Activated CD8-positive, alpha-beta T cell treated with anti-CD3 and anti-CD28 coated beads, Interleukin-2, amount 10 ng/mL, durations not matched to agents 7 days and 5 days (primary cell): ENCODE measurements at regions not wholly inside any gene's neighbourhood (a gene's known extent, or its start where the extent isn't known, plus 50 kb on each side); places are given as distances from the start of the nearest gene placed in this dataset.
"Not testable (repeated sequence)": the region's sequence is repeated elsewhere in the genome, so short reads cannot be mapped to it uniquely, and the experiment has no call there.

Source experiments
- ATAC-seq: fragments of 150-1000 bp; cut with Tn5 transposase; one replicate; pipeline ENCODE4 v1.10.0; 2021; ENCODE audit warnings: moderate library complexity
- CTCF ChIA-PET: fragments of 350-600 bp; sonication (Branson Sonifier 250); formaldehyde crosslinking; loops from one replicate; lab custom pipeline; 2021; ENCODE audit warnings: antibody characterized with exemption; lab: Charles Lee
- POLR2A ChIA-PET: fragments of 350-600 bp; sonication (Branson Sonifier 250); formaldehyde crosslinking; loops from one replicate; lab custom pipeline; 2021; ENCODE audit warnings: antibody characterized with exemption; lab: Charles Lee
- DNase-seq: peaks from one replicate; pipeline ENCODE4 v3.0.0-alpha.2; 2020
- H3K27ac Mint-ChIP-seq: one replicate; pipeline ENCODE4 v1.8.0; 2021; ENCODE audit warnings: mild to moderate bottlenecking, mixed read lengths
- H3K27me3 Mint-ChIP-seq: one replicate; pipeline ENCODE4 v1.8.0; 2021; ENCODE audit warnings: low read depth, mixed read lengths
- H3K36me3 Mint-ChIP-seq: one replicate; pipeline ENCODE4 v1.8.0; 2021; ENCODE audit warnings: low read depth, mixed read lengths
- H3K4me1 Mint-ChIP-seq: one replicate; pipeline ENCODE4 v1.8.0; 2021; ENCODE audit warnings: low read depth, mixed read lengths
- H3K4me3 Mint-ChIP-seq: one replicate; pipeline ENCODE4 v1.8.0; 2021; ENCODE audit warnings: mild to moderate bottlenecking, mixed read lengths
- H3K9me3 Mint-ChIP-seq: one replicate; pipeline ENCODE4 v1.8.0; 2022; ENCODE audit warnings: mixed read lengths; ENCODE audit not compliant: insufficient read depth

DNA sequence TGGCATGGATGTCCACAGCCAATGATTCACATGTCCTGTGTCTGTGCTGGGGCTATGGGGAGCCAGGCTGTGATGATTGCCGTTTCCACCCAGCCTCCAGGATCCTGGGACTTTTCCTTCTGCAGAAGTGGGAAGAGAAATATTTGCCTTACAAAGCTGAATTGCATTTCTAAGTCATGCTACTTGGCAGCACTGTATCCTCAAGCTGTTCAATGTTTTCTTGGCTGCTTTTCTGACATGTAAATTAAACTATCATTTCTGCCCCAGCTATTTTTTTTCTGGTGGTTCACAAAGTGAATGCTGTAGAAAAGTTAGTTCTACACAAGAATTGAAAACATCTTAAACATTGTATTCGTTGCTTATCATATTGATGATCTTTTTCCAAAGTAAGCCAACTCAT lies 51.9 kb upstream of the TCERG1L start:
- Mint-ChIP-seq H3K9me3 (peaks cover 12% of the 10 kb centered on the region), H3K36me3 (no peaks in the 10 kb centered on the region), H3K4me3 (no peak overlapping the region), H3K4me1 (no peaks in the 10 kb centered on the region), H3K27me3 (no peaks in the 10 kb centered on the region), H3K27ac (no peak overlapping the region)
- POLR2A ChIA-PET, result no interaction called here
- CTCF ChIA-PET, result no interaction called here
- ATAC-seq (no peak), DNase-seq (no peak)

- ATAC-seq, result no peak
- no peak overlapping the region for H3K27ac Mint-ChIP-seq
- H3K27me3 Mint-ChIP-seq, result no peaks in the 10 kb centered on the region
- H3K4me3 Mint-ChIP-seq, result no peak overlapping the region
- no peaks in the 10 kb centered on the region for H3K4me1 Mint-ChIP-seq
- peaks cover 17% of the 10 kb centered on the region for H3K9me3 Mint-ChIP-seq
- no peak for DNase-seq
- CTCF ChIA-PET, result no interaction called here
- H3K36me3 Mint-ChIP-seq, result no peaks in the 10 kb centered on the region
- POLR2A ChIA-PET, result no interaction called here
Measured at GRCh38 chr10:131371571-131371970, 60.0 kb upstream of the TCERG1L start.

DNA sequence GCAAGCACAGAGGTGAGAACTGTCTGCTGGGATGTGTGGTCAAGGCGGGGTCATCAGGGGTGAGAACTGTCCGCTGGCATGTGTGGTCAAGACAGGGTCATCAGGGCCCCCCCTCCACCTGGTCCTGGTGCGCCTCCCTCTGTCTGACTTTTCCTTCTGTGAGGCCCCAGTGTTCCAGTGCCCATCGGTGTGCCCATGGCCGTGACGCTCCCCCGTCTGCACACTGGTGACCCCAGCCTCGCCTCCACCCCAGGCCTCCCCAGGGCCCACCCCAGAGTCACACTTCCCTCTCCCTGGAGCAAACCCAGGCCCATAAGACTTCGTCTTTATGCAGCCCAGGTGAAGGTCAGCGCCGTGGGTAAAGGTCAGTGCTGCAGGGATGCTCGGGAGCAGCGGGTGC lies 70.1 kb upstream of the TCERG1L start:
- no peak overlapping the region for H3K4me3 Mint-ChIP-seq
- no peaks in the 10 kb centered on the region for H3K9me3 Mint-ChIP-seq
- ATAC-seq (no peak), DNase-seq (no peak)
- H3K27me3 Mint-ChIP-seq, result no peaks in the 10 kb centered on the region
- H3K36me3 Mint-ChIP-seq, result no peaks in the 10 kb centered on the region
- H3K4me1 Mint-ChIP-seq, result no peaks in the 10 kb centered on the region
- ChIA-PET CTCF (no interaction called here), POLR2A (no interaction called here)
- no peak overlapping the region for H3K27ac Mint-ChIP-seq

GRCh38 chr10:131385161-131385872 lies 73.8 kb upstream of the TCERG1L start:
- POLR2A ChIA-PET, CTCF ChIA-PET, H3K4me3 Mint-ChIP-seq, H3K4me1 Mint-ChIP-seq, DNase-seq, H3K9me3 Mint-ChIP-seq, H3K27me3 Mint-ChIP-seq, ATAC-seq, H3K27ac Mint-ChIP-seq, H3K36me3 Mint-ChIP-seq: not testable (repeated sequence)

- Mint-ChIP-seq H3K36me3 (no peaks in the 10 kb centered on the region), H3K27ac (no peak overlapping the region), H3K27me3 (no peaks in the 10 kb centered on the region), H3K4me3 (no peak overlapping the region), H3K9me3 (no peaks in the 10 kb centered on the region), H3K4me1 (no peaks in the 10 kb centered on the region)
- POLR2A ChIA-PET, result no interaction called here
- CTCF ChIA-PET, result no interaction called here
- DNase-seq, result no peak
- ATAC-seq, result no peak
Measured at GRCh38 chr10:131387018-131387529, 75.6 kb upstream of the TCERG1L start.

GRCh38 chr10:131391936-131392335 lies 80.4 kb upstream of the TCERG1L start:
- Mint-ChIP-seq H3K36me3 (no peaks in the 10 kb centered on the region), H3K9me3 (no peaks in the 10 kb centered on the region), H3K27ac (no peak overlapping the region), H3K27me3 (no peaks in the 10 kb centered on the region), H3K4me3 (no peak overlapping the region), H3K4me1 (no peaks in the 10 kb centered on the region)
- POLR2A ChIA-PET, result no interaction called here
- CTCF ChIA-PET, result no interaction called here
- ATAC-seq, result no peak
- DNase-seq, result no peak

DNA sequence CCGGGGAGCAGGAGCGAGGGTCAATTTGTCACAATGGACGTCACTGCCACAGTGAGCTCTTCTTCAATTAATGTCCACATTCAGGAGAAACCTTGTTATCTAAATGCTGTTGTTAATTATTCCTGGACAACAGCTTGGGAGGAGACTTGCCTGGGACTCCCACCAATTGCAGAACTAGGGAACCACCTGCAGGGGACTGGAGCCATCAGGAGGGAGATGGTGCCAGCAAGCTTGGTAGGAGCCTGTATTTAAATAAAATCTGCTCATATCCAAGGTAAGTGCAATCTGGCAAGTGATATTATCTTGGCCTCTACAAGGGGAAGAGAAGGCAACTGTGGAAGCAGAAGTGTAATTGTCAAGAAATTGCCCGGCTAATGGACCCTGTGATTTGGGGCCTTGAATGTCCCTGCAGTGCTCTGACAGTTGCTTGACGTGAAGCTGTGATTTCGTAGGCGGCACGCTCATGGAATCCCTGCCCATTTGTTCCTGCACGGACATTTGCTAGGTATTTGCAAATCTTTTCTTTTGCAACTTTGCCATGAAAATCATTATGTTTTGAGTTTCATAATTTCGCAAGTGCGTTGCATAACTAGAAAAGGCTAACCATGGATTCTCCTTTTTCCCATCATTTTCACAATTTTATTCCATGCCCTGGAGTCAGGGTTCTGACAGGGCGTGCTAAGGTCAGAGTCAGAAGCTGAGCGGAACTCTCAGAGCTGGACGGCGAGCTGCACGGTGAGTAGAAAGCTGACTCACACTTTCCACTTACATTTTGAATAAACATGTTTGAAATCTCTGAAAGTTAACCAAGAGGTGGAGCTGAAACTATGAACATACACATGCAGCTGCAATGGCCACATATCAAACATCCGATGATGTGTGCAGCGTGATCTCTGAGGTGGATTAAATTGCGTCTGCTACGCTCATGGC lies 84.9 kb upstream of the TCERG1L start:
- no peaks in the 10 kb centered on the region for H3K36me3 Mint-ChIP-seq
- no peaks in the 10 kb centered on the region for H3K27me3 Mint-ChIP-seq
- H3K9me3 Mint-ChIP-seq, result no peaks in the 10 kb centered on the region
- no peak overlapping the region for H3K4me3 Mint-ChIP-seq
- DNase-seq, result no peak
- H3K4me1 Mint-ChIP-seq, result no peaks in the 10 kb centered on the region
- no peak overlapping the region for H3K27ac Mint-ChIP-seq
- POLR2A ChIA-PET, result no interaction called here
- ATAC-seq, result no peak
- CTCF ChIA-PET, result no interaction called here

DNA sequence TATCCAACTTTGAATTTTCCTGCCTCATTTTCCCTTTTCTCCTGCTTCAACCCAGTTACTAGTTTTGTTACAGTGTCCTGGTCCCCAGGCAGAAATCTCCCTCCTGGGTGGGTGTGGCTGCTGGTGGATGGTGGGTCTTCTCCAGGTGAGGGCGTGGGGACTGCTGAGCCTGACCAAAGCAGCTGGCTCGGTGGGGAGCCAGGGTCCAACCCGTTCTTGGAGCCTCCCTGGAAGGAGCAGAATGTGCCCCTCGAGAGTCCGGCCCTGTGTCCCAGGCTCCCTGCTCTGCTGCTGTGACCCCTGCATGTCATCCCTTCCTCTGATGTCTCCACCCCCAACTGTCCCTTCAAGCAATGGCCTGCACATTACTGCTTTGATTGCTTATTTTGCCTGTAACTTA lies 86.6 kb upstream of the TCERG1L start:
- ChIA-PET POLR2A (no interaction called here), CTCF (no interaction called here)
- ATAC-seq (no peak), DNase-seq (no peak)
- Mint-ChIP-seq H3K4me1 (no peaks in the 10 kb centered on the region), H3K36me3 (no peaks in the 10 kb centered on the region), H3K27me3 (no peaks in the 10 kb centered on the region), H3K4me3 (no peak overlapping the region), H3K27ac (no peak overlapping the region), H3K9me3 (no peaks in the 10 kb centered on the region)

DNA sequence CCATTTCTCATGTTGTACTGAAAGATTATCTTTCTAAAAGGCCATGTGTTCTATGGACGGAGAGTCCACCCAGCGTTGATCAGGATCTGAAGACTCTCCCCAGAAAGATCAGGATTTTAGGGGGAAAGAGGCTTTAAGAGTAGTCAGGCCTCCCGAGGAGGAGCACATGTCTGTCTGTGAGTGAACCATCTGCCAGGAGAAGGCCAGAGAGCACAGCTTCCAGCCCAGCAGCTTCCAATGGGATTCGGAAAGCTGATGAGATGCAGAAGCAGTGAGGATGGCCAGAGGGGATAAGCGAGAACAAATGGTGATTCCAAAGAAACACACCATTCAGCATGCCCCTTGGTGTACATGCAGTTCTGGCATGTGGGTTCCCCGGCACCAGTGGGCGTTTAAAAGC lies 88.5 kb upstream of the TCERG1L start:
- no peaks in the 10 kb centered on the region for H3K4me1 Mint-ChIP-seq
- DNase-seq (no peak), ATAC-seq (no peak)
- H3K4me3 Mint-ChIP-seq, result no peak overlapping the region
- CTCF ChIA-PET, result no interaction called here
- H3K36me3 Mint-ChIP-seq, result no peaks in the 10 kb centered on the region
- no peaks in the 10 kb centered on the region for H3K9me3 Mint-ChIP-seq
- POLR2A ChIA-PET, result no interaction called here
- H3K27me3 Mint-ChIP-seq, result no peaks in the 10 kb centered on the region
- no peak overlapping the region for H3K27ac Mint-ChIP-seq

DNA sequence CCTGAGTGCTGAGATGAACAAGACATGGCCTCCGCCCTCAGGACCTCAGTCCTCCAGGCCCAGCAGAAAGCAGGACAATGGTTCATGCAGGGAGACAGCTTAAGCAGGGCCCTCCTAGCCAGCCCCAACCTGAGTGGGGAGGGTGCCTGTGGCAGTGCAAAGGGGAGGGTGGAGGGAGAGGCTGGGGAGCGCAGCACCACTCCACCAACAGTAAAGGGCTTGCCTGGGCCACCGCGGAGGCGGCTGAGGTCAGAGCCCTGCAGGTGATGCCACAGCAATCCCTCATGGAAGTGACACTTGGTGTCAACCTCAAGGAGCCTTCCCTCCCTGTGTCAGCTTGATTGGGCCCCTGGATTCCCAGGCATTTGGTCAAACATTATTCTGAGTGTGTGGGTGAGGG lies 89.0 kb upstream of the TCERG1L start:
- Mint-ChIP-seq H3K27me3 (no peaks in the 10 kb centered on the region), H3K27ac (no peak overlapping the region), H3K4me1 (no peaks in the 10 kb centered on the region), H3K9me3 (no peaks in the 10 kb centered on the region), H3K36me3 (no peaks in the 10 kb centered on the region), H3K4me3 (no peak overlapping the region)
- CTCF ChIA-PET, result no interaction called here
- POLR2A ChIA-PET, result no interaction called here
- ATAC-seq (no peak), DNase-seq (no peak)

GRCh38 chr10:131402771-131403650 lies 91.5 kb upstream of the TCERG1L start:
- Mint-ChIP-seq H3K27ac (no peak overlapping the region), H3K9me3 (no peaks in the 10 kb centered on the region), H3K4me1 (no peaks in the 10 kb centered on the region), H3K36me3 (no peaks in the 10 kb centered on the region), H3K27me3 (no peaks in the 10 kb centered on the region), H3K4me3 (no peak overlapping the region)
- ChIA-PET CTCF (no interaction called here), POLR2A (interaction anchor here (0.6 kb wide), 1 partner anchor 852 kb away, joined by 4 read pairs; no protein-coding TSS in a partner anchor)
- no peak for ATAC-seq
- DNase-seq, result no peak
